Fibroblast of lung (primary cell): ENCODE measurements at regions not wholly inside any gene's neighbourhood (a gene's known extent, or its start where the extent isn't known, plus 50 kb on each side); places are given as distances from the start of the nearest gene placed in this dataset.

Source experiments
- EZH2 ChIP-seq: IDR thresholded peaks from 2 replicates; pipeline ENCODE4 v1.5.1; 2012; ENCODE audit warnings: low read length, control low read depth, mild to moderate bottlenecking; ENCODE audit errors: missing control alignments
- TF ChIP-seq, protein P1 (sequence below), 2 donors: IDR thresholded peaks in 1 of 2; conservative IDR thresholded peaks in 1 of 2; 1 replicate in 1 of 2; 2 replicates in 1 of 2; pipeline ENCODE4 v1.5.1; 2011 to 2012; ENCODE audit warnings: low read length in 2 of 2, control low read depth in 1 of 2, inconsistent platforms in 1 of 2, low read depth in 1 of 2, mild to moderate bottlenecking in 1 of 2

DNA sequence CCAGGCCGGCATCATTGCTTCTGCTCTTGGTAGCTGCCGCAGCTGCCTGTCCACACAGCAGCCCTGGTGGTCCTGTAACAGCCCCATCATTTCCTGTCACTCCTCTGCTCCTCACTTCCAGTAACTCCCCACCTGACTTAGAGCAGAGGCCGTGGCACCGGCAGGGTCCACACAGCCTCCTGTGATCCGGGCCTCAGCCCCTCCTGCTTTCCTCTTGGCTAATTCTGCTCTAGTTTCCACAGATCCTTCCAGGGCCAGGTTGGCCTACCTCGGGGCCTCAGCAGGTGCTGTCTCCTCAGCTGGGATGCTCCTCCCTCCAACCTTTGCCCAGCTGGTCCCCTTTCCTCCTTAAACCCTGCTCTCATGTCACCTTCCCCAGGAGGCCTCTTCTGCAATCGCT, 80.2 kb downstream of the FZD10 start:
- TF ChIP-seq, protein P1, sequence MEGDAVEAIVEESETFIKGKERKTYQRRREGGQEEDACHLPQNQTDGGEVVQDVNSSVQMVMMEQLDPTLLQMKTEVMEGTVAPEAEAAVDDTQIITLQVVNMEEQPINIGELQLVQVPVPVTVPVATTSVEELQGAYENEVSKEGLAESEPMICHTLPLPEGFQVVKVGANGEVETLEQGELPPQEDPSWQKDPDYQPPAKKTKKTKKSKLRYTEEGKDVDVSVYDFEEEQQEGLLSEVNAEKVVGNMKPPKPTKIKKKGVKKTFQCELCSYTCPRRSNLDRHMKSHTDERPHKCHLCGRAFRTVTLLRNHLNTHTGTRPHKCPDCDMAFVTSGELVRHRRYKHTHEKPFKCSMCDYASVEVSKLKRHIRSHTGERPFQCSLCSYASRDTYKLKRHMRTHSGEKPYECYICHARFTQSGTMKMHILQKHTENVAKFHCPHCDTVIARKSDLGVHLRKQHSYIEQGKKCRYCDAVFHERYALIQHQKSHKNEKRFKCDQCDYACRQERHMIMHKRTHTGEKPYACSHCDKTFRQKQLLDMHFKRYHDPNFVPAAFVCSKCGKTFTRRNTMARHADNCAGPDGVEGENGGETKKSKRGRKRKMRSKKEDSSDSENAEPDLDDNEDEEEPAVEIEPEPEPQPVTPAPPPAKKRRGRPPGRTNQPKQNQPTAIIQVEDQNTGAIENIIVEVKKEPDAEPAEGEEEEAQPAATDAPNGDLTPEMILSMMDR (conservative IDR thresholded peaks at IDR 0.05 in 1 of 2, IDR thresholded peaks at IDR 0.05 in 1 of 2; ENCODE audit: low read depth in 1 of 2, low read length in 2 of 2), result no peak
- TF ChIP-seq EZH2, result no peak
